ENCODE measurements at regions not wholly inside any gene's neighbourhood (a gene's known extent, or its start where the extent isn't known, plus 50 kb on each side); places are given as distances from the start of the nearest gene placed in this dataset.

DNA sequence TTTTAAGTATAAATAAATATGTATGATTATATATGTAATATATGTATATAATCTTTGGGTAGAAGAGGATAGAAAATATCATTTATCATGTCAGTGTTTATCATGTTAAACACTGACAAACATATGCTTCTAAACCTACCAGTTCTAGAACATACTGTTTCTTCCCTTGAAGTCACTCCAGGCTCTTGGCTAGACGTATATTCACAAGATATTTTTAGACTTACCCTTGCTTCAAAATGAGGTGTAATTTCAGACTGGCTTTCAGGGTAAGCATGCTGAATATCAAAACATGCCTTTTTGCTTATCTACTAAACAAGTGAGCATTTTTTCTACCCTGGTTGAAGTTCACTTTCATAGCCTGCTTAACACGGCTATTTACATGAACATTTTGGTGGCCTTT is 642.4 kb upstream of the PKDCC start:
- TF ChIP-seq YY1 (IDR thresholded peaks at IDR 0.05; ENCODE audit: insufficient read depth, insufficient read length) (no peak), SUZ12 (IDR thresholded peaks at IDR 0.05; ENCODE audit: extremely low read depth, insufficient read depth, insufficient read length) (no peak), ZNF274 (IDR thresholded peaks at IDR 0.05; ENCODE audit: low read depth, low read length) (no peak)

All from NT2/D1 (cell line).